Ishikawa (cell line): ENCODE measurements at regions not wholly inside any gene's neighbourhood (a gene's known extent, or its start where the extent isn't known, plus 50 kb on each side); places are given as distances from the start of the nearest gene placed in this dataset.

ENCODE experiments used
- CEBPB ChIP-seq: IDR thresholded peaks from 2 replicates; pipeline ENCODE4 v1.6.1; 2012
- CREB1 ChIP-seq: IDR thresholded peaks from 2 replicates; pipeline ENCODE4 v1.6.1; 2012; ENCODE audit warnings: low read depth
- EP300 ChIP-seq: IDR thresholded peaks from 2 replicates; pipeline ENCODE4 v1.6.1; 2012; ENCODE audit warnings: borderline replicate concordance
- FOXM1 ChIP-seq: IDR thresholded peaks from 2 replicates; pipeline ENCODE4 v1.6.1; 2012; ENCODE audit warnings: low read depth, borderline replicate concordance
- MAX ChIP-seq: IDR thresholded peaks from 2 replicates; pipeline ENCODE4 v1.6.1; 2012
- NFIC ChIP-seq: IDR thresholded peaks from 2 replicates; pipeline ENCODE4 v1.6.1; 2012
- RAD21 ChIP-seq: IDR thresholded peaks from 2 replicates; pipeline ENCODE4 v1.6.1; 2012; ENCODE audit warnings: low read depth
- TAF1 ChIP-seq: IDR thresholded peaks from 2 replicates; pipeline ENCODE4 v1.6.1; 2012; ENCODE audit warnings: low read depth, mild to moderate bottlenecking
- TCF12 ChIP-seq: IDR thresholded peaks from 2 replicates; pipeline ENCODE4 v1.6.1; 2012; ENCODE audit warnings: low read depth
- TEAD4 ChIP-seq: IDR thresholded peaks from 2 replicates; pipeline ENCODE4 v1.6.1; 2012
- USF1 ChIP-seq: IDR thresholded peaks from 2 replicates; pipeline ENCODE4 v1.6.1; 2012
- YY1 ChIP-seq: IDR thresholded peaks from 2 replicates; pipeline ENCODE4 v1.6.1; 2012; ENCODE audit warnings: low read depth
- ZBTB7A ChIP-seq: IDR thresholded peaks from 2 replicates; pipeline ENCODE4 v1.6.1; 2012; ENCODE audit warnings: low read depth
- TF ChIP-seq, protein P1 (sequence below): IDR thresholded peaks from 2 replicates; pipeline ENCODE4 v1.6.1; 2012; ENCODE audit warnings: low read depth, mild to moderate bottlenecking

DNA sequence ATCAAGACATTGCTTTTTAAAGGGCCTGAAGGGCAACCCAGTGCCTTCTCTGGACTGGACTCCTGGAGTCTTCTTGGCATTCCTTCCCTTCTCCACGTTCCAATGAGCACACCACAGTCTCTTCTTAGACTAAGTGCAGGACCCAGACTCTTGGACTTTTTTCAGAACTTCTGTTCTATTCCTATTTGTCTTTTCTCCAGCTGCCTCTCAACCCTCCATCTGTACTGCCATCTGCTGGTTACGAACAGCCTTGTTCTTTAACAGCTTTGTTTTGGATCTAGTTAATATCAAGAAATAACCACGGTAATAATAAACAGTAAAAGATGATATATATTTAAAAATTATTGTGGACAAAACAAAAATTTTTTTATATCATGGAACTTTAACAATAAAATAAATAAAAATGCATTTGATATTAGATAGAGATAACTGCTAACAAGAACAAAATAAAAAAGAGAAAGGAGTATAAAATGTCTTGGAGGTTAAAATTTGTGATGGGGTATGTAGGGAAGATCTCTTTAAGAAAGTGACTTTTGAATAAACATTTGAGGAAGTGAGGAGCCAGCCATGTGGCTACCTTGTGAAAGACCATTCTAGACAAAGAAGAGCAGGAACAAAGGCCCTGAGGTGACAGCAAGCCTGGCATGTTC lies 105.1 kb upstream of the HCRTR2 start:
- TF ChIP-seq RAD21: peak; percentile 81
- TF ChIP-seq USF1: no peak

DNA sequence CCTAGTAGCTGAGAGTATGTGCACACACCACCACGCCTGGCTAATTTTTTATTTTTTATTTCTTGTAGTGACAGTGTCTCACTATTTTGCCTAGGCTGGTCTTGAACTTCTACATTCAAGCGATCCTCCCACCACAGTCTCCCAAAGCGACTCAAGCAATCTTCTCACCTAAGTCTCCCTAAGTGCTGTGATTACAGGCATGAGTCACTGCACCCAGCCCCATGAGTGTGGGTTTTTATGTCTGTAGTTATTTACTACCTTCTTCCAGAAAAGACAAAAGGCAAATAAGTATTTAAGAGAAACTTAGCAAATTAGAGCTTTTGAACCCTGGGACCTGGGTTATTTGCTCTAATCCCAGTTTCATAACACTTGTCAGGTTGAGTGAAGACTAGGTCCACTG lies 92.3 kb upstream of the HCRTR2 start:
- no peak for TF ChIP-seq TEAD4
- TF ChIP-seq TAF1: no peak
- TF ChIP-seq NFIC: no peak
- TF ChIP-seq RAD21: no peak

GRCh38 chr6:55088902-55089301 lies 85.4 kb upstream of the HCRTR2 start:
- no peak for TF ChIP-seq TCF12
- no peak for TF ChIP-seq FOXM1
- TF ChIP-seq ZBTB7A: no peak
- TF ChIP-seq MAX: no peak
- TF ChIP-seq CEBPB: no peak
- TF ChIP-seq EP300: no peak
- TF ChIP-seq USF1: no peak

DNA sequence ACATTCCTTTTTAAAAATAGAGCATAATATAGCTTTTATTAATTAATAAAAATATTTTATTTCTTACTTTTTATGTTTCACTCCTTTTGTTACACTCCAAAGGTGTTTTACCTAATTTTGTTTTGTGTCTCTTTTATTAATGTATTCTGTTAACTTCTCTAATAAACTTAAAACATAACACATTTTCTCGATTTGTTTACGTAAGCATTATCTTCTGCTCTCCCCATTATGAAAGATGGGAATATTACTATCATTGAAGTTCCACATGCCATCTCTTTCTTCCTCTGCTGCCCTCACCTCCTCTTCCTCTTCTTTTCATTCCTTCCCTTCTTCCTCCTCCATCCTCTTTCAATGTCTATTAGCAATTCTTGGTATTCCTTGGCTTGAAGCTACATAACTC lies 85.0 kb upstream of the HCRTR2 start:
- TF ChIP-seq YY1: no peak
- TF ChIP-seq, protein P1, sequence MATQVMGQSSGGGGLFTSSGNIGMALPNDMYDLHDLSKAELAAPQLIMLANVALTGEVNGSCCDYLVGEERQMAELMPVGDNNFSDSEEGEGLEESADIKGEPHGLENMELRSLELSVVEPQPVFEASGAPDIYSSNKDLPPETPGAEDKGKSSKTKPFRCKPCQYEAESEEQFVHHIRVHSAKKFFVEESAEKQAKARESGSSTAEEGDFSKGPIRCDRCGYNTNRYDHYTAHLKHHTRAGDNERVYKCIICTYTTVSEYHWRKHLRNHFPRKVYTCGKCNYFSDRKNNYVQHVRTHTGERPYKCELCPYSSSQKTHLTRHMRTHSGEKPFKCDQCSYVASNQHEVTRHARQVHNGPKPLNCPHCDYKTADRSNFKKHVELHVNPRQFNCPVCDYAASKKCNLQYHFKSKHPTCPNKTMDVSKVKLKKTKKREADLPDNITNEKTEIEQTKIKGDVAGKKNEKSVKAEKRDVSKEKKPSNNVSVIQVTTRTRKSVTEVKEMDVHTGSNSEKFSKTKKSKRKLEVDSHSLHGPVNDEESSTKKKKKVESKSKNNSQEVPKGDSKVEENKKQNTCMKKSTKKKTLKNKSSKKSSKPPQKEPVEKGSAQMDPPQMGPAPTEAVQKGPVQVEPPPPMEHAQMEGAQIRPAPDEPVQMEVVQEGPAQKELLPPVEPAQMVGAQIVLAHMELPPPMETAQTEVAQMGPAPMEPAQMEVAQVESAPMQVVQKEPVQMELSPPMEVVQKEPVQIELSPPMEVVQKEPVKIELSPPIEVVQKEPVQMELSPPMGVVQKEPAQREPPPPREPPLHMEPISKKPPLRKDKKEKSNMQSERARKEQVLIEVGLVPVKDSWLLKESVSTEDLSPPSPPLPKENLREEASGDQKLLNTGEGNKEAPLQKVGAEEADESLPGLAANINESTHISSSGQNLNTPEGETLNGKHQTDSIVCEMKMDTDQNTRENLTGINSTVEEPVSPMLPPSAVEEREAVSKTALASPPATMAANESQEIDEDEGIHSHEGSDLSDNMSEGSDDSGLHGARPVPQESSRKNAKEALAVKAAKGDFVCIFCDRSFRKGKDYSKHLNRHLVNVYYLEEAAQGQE: no peak
- TF ChIP-seq NFIC: no peak
- TF ChIP-seq TCF12: no peak
- TF ChIP-seq ZBTB7A: no peak
- TF ChIP-seq EP300: no peak
- no peak for TF ChIP-seq RAD21
- no peak for TF ChIP-seq FOXM1
- no peak for TF ChIP-seq MAX

DNA sequence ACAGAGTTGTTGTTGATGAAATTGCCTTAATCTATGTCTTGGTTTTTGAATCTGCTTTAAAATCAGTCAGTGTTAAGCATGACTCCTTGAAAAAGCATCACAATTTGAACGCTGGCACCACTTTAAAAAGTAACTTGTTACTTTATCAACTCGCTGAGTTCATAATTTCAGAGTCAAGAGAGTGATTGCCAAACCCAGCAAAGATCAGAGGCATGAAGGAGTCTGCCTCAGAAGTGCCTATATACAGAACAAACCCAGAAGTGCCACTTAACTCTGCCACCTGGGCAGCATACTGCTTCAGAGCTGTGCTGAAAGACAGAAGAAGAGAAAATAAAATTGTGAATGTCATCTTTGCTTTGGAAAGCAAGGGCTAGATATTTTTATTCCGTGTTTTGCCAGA lies 73.6 kb upstream of the HCRTR2 start:
- TF ChIP-seq YY1 (no peak), TAF1 (no peak)

GRCh38 chr6:55101157-55101556 lies 73.2 kb upstream of the HCRTR2 start:
- TF ChIP-seq, protein P1: no peak
- TF ChIP-seq TAF1: no peak
- no peak for TF ChIP-seq TCF12
- no peak for TF ChIP-seq NFIC
- TF ChIP-seq RAD21: no peak
- TF ChIP-seq FOXM1: no peak
- no peak for TF ChIP-seq CREB1
- no peak for TF ChIP-seq TEAD4
- no peak for TF ChIP-seq EP300
- TF ChIP-seq USF1: no peak
- no peak for TF ChIP-seq YY1
- TF ChIP-seq MAX: no peak
